ENCODE measurements at regions not wholly inside any gene's neighbourhood (a gene's known extent, or its start where the extent isn't known, plus 50 kb on each side); places are given as distances from the start of the nearest gene placed in this dataset.

DNA sequence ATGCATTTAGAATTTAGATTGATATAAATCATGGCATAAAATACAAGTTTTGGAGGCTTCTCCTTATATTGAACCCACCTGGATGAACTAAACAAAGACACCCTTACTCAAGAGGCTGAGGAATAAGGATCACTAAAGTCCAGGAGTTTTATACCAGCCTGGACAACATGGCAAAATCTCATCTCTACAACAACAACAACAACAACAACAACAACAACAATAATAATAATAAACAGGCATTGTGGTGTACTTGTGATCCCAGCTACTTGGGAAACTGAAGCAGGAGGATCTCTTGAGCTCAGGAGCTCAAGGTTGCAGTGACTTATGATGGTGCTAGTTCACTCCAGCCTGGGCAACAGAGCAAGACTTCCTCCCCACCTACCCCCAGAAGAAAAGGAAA is 558.0 kb downstream of the TOX3 start:
- no peak overlapping the region for H3K27ac ChIP-seq
- no peak overlapping the region for H3K4me3 ChIP-seq
- H3K36me3 ChIP-seq (ENCODE audit: insufficient read depth in 1 of 2, low read depth in 1 of 2), result no peaks in the 10 kb centered on the region
- intact Hi-C loops (cut with DNase I), result no loop called here
- H3K4me1 ChIP-seq, result no peaks in the 10 kb centered on the region
- H3K27me3 ChIP-seq (ENCODE audit: insufficient read depth in 3 of 3, low read length in 2 of 3), result no peaks in the 10 kb centered on the region
- H3K9me3 ChIP-seq, result no peaks in the 10 kb centered on the region
- TF ChIP-seq, protein P1, sequence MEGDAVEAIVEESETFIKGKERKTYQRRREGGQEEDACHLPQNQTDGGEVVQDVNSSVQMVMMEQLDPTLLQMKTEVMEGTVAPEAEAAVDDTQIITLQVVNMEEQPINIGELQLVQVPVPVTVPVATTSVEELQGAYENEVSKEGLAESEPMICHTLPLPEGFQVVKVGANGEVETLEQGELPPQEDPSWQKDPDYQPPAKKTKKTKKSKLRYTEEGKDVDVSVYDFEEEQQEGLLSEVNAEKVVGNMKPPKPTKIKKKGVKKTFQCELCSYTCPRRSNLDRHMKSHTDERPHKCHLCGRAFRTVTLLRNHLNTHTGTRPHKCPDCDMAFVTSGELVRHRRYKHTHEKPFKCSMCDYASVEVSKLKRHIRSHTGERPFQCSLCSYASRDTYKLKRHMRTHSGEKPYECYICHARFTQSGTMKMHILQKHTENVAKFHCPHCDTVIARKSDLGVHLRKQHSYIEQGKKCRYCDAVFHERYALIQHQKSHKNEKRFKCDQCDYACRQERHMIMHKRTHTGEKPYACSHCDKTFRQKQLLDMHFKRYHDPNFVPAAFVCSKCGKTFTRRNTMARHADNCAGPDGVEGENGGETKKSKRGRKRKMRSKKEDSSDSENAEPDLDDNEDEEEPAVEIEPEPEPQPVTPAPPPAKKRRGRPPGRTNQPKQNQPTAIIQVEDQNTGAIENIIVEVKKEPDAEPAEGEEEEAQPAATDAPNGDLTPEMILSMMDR (IDR thresholded peaks at IDR 0.05), result no peak
- ATAC-seq, result no peak
- no peak for DNase-seq

DNA sequence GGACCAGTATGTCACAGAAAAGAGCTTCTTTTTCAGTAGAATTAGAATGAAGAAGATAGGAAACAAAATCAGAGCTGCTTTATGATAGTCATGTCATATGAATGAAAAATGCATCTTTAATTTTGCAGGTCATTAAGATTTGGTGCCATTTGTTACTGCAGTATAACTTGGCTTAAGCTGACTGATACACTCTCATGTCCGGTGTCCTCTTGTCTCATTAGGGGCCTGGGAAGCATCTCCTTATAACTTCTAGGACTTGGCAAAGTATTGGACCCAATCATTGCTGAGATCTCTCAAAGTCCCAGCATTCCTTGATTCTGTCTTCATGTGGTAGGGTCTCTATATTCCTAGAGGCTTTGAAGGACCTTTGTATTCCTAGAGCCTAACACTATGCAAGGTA is 559.4 kb downstream of the TOX3 start:
- H3K36me3 ChIP-seq (ENCODE audit: insufficient read depth in 1 of 2, low read depth in 1 of 2), result no peaks in the 10 kb centered on the region
- intact Hi-C loops (cut with DNase I), result no loop called here
- ATAC-seq (no peak), DNase-seq (no peak)
- no peaks in the 10 kb centered on the region for H3K27me3 ChIP-seq (ENCODE audit: insufficient read depth in 3 of 3, low read length in 2 of 3)
- 29 to 91% (median 31%) methylated on average over 1 of the region's 1 CpG for WGBS, 3 donors
- H3K27ac ChIP-seq, result no peak overlapping the region
- TF ChIP-seq, protein P1 (IDR thresholded peaks at IDR 0.05), result no peak
- H3K4me1 ChIP-seq, result no peaks in the 10 kb centered on the region
- no peaks in the 10 kb centered on the region for H3K9me3 ChIP-seq
- no peak overlapping the region for H3K4me3 ChIP-seq

DNA sequence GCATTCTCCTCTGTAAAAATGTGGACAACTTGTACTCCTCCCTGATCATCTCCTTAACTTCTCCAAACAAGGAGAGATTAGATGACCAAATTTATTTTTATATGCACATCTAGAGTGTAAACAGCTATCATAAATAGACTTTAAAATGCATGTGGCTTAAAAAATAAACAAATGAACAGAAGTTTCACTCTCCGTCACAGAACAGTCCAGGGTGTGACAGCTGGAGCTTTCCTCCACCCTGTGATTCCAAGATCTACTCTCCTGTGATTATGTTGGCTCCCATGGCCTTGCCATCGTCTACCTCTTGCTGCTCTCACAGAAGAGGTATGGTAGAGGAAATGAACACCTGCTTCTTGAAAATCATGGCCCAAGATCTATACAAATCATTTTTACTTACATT is 560.2 kb downstream of the TOX3 start:
- 59 to 69% (median 63%) methylated on average over 2 of the region's 2 CpGs for WGBS, 3 donors
- Histone ChIP-seq H3K27me3 (ENCODE audit: insufficient read depth in 3 of 3, low read length in 2 of 3) (no peaks in the 10 kb centered on the region), H3K27ac (no peak overlapping the region), H3K9me3 (no peaks in the 10 kb centered on the region), H3K4me1 (no peaks in the 10 kb centered on the region), H3K36me3 (ENCODE audit: insufficient read depth in 1 of 2, low read depth in 1 of 2) (no peaks in the 10 kb centered on the region), H3K4me3 (no peak overlapping the region)
- DNase-seq (no peak), ATAC-seq (no peak)
- intact Hi-C loops (cut with DNase I), result no loop called here
- TF ChIP-seq, protein P1 (IDR thresholded peaks at IDR 0.05), result no peak

DNA sequence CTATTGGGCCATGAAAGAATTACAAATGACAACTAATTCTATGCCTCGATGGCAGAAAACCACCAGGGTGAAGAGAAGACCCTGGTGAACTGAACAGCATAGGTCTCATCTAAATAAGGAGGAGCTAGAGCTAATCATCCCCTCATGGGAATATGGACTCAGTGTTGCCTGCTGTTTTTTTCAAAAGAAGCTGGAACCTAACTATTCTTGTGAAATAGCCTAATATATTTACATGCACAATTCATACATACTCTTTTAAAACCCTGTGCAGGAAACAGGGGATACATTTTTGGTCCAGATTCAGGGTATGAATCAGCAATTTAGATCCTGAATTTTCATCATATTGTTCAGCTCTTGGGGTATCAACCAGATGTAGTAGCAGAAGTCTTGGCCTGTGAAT is 560.6 kb downstream of the TOX3 start:
- Histone ChIP-seq H3K36me3 (ENCODE audit: insufficient read depth in 1 of 2, low read depth in 1 of 2) (no peaks in the 10 kb centered on the region), H3K4me1 (no peaks in the 10 kb centered on the region), H3K4me3 (no peak overlapping the region), H3K27me3 (ENCODE audit: insufficient read depth in 3 of 3, low read length in 2 of 3) (no peaks in the 10 kb centered on the region), H3K9me3 (no peaks in the 10 kb centered on the region), H3K27ac (no peak overlapping the region)
- DNase-seq (no peak), ATAC-seq (no peak)
- TF ChIP-seq, protein P1 (IDR thresholded peaks at IDR 0.05), result no peak
- 49 to 73% (median 72%) methylated on average over 1 of the region's 1 CpG for WGBS, 3 donors
- intact Hi-C loops (cut with DNase I), result no loop called here

DNA sequence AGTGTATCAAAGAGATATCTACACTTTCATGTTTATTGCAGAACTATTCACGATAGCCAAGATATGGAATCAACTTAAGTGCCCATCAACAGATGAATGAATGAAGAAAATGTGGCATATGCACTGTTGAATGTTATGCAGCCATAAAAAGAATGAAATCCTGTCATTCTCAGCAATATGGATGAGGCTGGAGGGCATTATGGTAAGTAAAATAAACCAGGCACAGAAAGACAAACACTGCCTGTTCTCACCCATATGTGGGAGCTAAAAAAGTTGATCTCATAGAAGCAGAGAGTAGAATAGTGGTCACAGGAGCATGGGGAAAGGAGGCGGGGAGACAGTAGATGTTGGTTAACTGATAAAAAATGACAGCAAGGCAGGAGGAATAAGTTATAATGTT is 561.8 kb downstream of the TOX3 start:
- Histone ChIP-seq H3K27ac (no peak overlapping the region), H3K4me3 (no peak overlapping the region), H3K36me3 (ENCODE audit: insufficient read depth in 1 of 2, low read depth in 1 of 2) (no peaks in the 10 kb centered on the region), H3K27me3 (ENCODE audit: insufficient read depth in 3 of 3, low read length in 2 of 3) (no peaks in the 10 kb centered on the region), H3K9me3 (no peaks in the 10 kb centered on the region), H3K4me1 (no peaks in the 10 kb centered on the region)
- no peak for DNase-seq
- TF ChIP-seq, protein P1 (IDR thresholded peaks at IDR 0.05), result no peak
- 53 to 59% (median 54%) methylated on average over 2 of the region's 2 CpGs for WGBS, 3 donors
- intact Hi-C loops (cut with DNase I), result no loop called here
- no peak for ATAC-seq

Data from psoas muscle (tissue), 7 donors.